GM12878 (cell line): ENCODE measurements at regions not wholly inside any gene's neighbourhood (a gene's known extent, or its start where the extent isn't known, plus 50 kb on each side); places are given as distances from the start of the nearest gene placed in this dataset.

Experiments used
- ATAC-seq: fragments of 200-7000 bp; cut with Tn5 transposase; 3 replicates; pipeline ENCODE4 v1.9.1; 2020; ENCODE audit warnings: mild to moderate bottlenecking, moderate library complexity
- BruUV-seq: library from RNA; stranded (reverse); fragments of 400-500 nt; replicated peaks from 2 replicates; lab custom pipeline; 2021; lab: Mats Ljungman, UMichigan
- CTCF ChIA-PET: fragments of 300-600 bp; sonication (Branson Sonifier 250); formaldehyde crosslinking; extraction: SDS; loops from one replicate; lab custom pipeline; 2021; ENCODE audit warnings: inconsistent platforms; lab: Yijun Ruan, JAX
- POLR2A ChIA-PET: fragments of 350-600 bp; formaldehyde crosslinking; extraction: SDS; loops from one replicate; lab custom pipeline; 2021; ENCODE audit warnings: inconsistent platforms; lab: Charles Lee
- RAD21 ChIA-PET: fragments of 300-600 bp; sonication (Branson Sonifier 250); formaldehyde crosslinking; loops from one replicate; lab custom pipeline; 2023; ENCODE audit warnings: antibody characterized with exemption; ENCODE audit not compliant: unreplicated experiment; lab: Charles Lee
- SMC1A ChIA-PET: fragments of 300-600 bp; sonication (Branson Sonifier 250); formaldehyde crosslinking; loops from one replicate; lab custom pipeline; 2023; ENCODE audit not compliant: unreplicated experiment, uncharacterized antibody; lab: Charles Lee
- DNase-seq: peaks from one replicate; pipeline ENCODE4 v3.0.0-alpha.2; 2011; ENCODE audit warnings: low read depth, low spot score
- FAIRE-seq: peaks from 3 replicates; lab custom pipeline; 2011; peaks lifted over from hg19 to GRCh38; lab: Jason Lieb, UNC
- H2AFZ ChIP-seq: 2 replicates; pipeline ENCODE4 v1.6.0; 2011; ENCODE audit warnings: low read depth, low read length, control low read depth; ENCODE audit not compliant: control insufficient read depth
- H3K27ac ChIP-seq: 2 replicates; pipeline ENCODE4 v1.5.1; 2011; ENCODE audit warnings: control low read depth; ENCODE audit not compliant: control insufficient read depth, insufficient read depth
- H3K27me3 ChIP-seq, 2 experiments: replicated peaks in 1 of 2; 2 replicates each; pipeline versions ENCODE4 v1.6.0 to v1.6.1; 2011; ENCODE audit warnings: low read length in 1 of 2; ENCODE audit not compliant: control insufficient read depth in 2 of 2, insufficient read depth in 2 of 2
- H3K36me3 ChIP-seq, 2 experiments: 2 replicates each; pipeline ENCODE4 v1.5.1; 2011; ENCODE audit warnings: low read length in 1 of 2; ENCODE audit not compliant: control insufficient read depth in 2 of 2, insufficient read depth in 2 of 2
- H3K4me1 ChIP-seq: 2 replicates; pipeline ENCODE4 v1.6.1; 2011; ENCODE audit warnings: mild to moderate bottlenecking, low read length, moderate library complexity, mixed read lengths; ENCODE audit not compliant: control insufficient read depth, insufficient read depth
- H3K4me2 ChIP-seq: 2 replicates; pipeline ENCODE4 v1.6.0; 2011; ENCODE audit warnings: control low read depth; ENCODE audit not compliant: control insufficient read depth, insufficient read depth
- H3K4me3 ChIP-seq: fragments of 200-600 bp; sonication (generic); 2 replicates; pipeline ENCODE4 v1.5.1; 2016
- H3K79me2 ChIP-seq: 2 replicates; pipeline ENCODE4 v1.6.0; 2011; ENCODE audit warnings: low read length; ENCODE audit not compliant: control insufficient read depth, insufficient read depth
- H3K9ac ChIP-seq: 2 replicates; pipeline ENCODE4 v1.8.0; 2011; ENCODE audit warnings: low read length, control low read depth, mixed read lengths; ENCODE audit not compliant: control insufficient read depth, insufficient read depth
- H3K9me3 ChIP-seq: replicated peaks from 3 replicates; pipeline ENCODE4 v1.5.1; 2011; ENCODE audit warnings: mild to moderate bottlenecking, low read length; ENCODE audit not compliant: control insufficient read depth, insufficient read depth
- H4K20me1 ChIP-seq: 2 replicates; pipeline ENCODE4 v1.6.0; 2011; ENCODE audit not compliant: control insufficient read depth, insufficient read depth
- BHLHE40 ChIP-seq, 2 experiments: fragments of 450-650 bp in 1 of 2; IDR thresholded peaks; 2 replicates each; pipeline ENCODE4 v1.6.1; 2011 to 2017; ENCODE audit warnings: low read depth in 2 of 2, borderline replicate concordance in 1 of 2, improper control_type of control experiment in 1 of 2, low read length in 1 of 2, mild to moderate bottlenecking in 1 of 2
- DPF2 ChIP-seq: fragments of 450-650 bp; IDR thresholded peaks from 2 replicates; pipeline ENCODE4 v1.6.1; 2017; ENCODE audit warnings: mild to moderate bottlenecking
- HDAC6 ChIP-seq: fragments of 200-600 bp; sonication (generic); IDR thresholded peaks from one replicate; pipeline ENCODE4 v1.8.0; 2017; ENCODE audit warnings: antibody characterized with exemption; ENCODE audit not compliant: unreplicated experiment
- HSF1 ChIP-seq: fragments of 150-350 bp; IDR thresholded peaks from 2 replicates; pipeline ENCODE4 v1.6.1; 2014; ENCODE audit warnings: mild to moderate bottlenecking, low read depth, low read length
- KLF5 ChIP-seq: fragments of 450-650 bp; IDR thresholded peaks from 2 replicates; pipeline ENCODE4 v1.6.1; 2014; ENCODE audit warnings: mild to moderate bottlenecking; ENCODE audit not compliant: partially characterized antibody
- MAX ChIP-seq: IDR thresholded peaks from 2 replicates; pipeline ENCODE4 v1.6.1; 2012; ENCODE audit warnings: low read depth, low read length, improper control_type of control experiment
- MEF2A ChIP-seq: IDR thresholded peaks from 2 replicates; pipeline ENCODE4 v1.6.1; 2011; ENCODE audit warnings: low read depth, mild to moderate bottlenecking, low read length, moderate library complexity; ENCODE audit not compliant: insufficient read depth
- NFYB ChIP-seq: IDR thresholded peaks from 2 replicates; pipeline ENCODE4 v1.6.1; 2011; ENCODE audit warnings: low read depth, mild to moderate bottlenecking, low read length, improper control_type of control experiment, moderate library complexity; ENCODE audit not compliant: insufficient read depth
- RFX5 ChIP-seq: IDR thresholded peaks from 2 replicates; pipeline ENCODE4 v1.6.1; 2011; ENCODE audit warnings: low read depth, low read length, improper control_type of control experiment
- SKIL ChIP-seq: fragments of 450-650 bp; IDR thresholded peaks from 2 replicates; pipeline ENCODE4 v1.6.1; 2017; ENCODE audit warnings: mild to moderate bottlenecking, low read depth, inconsistent platforms; ENCODE audit not compliant: poor library complexity, severe bottlenecking
- SMAD5 ChIP-seq: IDR thresholded peaks from 2 replicates; pipeline ENCODE4 v1.6.1; 2016; ENCODE audit warnings: antibody characterized with exemption, low read depth
- SMC3 ChIP-seq: IDR thresholded peaks from 2 replicates; pipeline ENCODE4 v1.6.1; 2011; ENCODE audit warnings: low read length, improper control_type of control experiment, borderline replicate concordance
- SREBF2 ChIP-seq: IDR thresholded peaks from 2 replicates; pipeline ENCODE4 v1.6.1; 2012; ENCODE audit warnings: mild to moderate bottlenecking, low read length
- ZBTB40 ChIP-seq: fragments of 450-650 bp; IDR thresholded peaks from 2 replicates; pipeline ENCODE4 v1.6.1; 2016; ENCODE audit warnings: mild to moderate bottlenecking, moderate library complexity, borderline replicate concordance
- ZNF207 ChIP-seq: fragments of 450-650 bp; IDR thresholded peaks from 2 replicates; pipeline ENCODE4 v1.6.1; 2014; ENCODE audit warnings: antibody characterized with exemption, mild to moderate bottlenecking, borderline replicate concordance
- WGBS: methylation state at CpG from one replicate; pipeline ENCODE4 v1.1.6; 2016; ENCODE audit warnings: low lambda C conversion rate; ENCODE audit not compliant: insufficient replicate concordance, insufficient coverage; ENCODE audit errors: missing lambda C conversion rate; 5-methylcytosine and 5-hydroxymethylcytosine counted together
- in situ Hi-C: fragments of 300-500 bp; cut with MboI; formaldehyde crosslinking; loops from 9 replicates; pipeline ENCODE4 v1.14.3; 2018; ENCODE audit warnings: mixed read lengths
- intact Hi-C: fragments of 100-400 bp; cut with micrococcal nuclease; formaldehyde crosslinking; loops from one replicate; pipeline ENCODE4 v1.14.2; 2022; ENCODE audit not compliant: unreplicated experiment

GRCh38 chr2:167616997-167617396 is 630.4 kb downstream of the STK39 start (continued):
- TF ChIP-seq SKIL (no peak), RFX5 (no peak), KLF5 (no peak), MAX (no peak)

GRCh38 chr2:167613471-167613870 is 633.9 kb downstream of the STK39 start:
- WGBS: 0% methylated on average over 1 of the region's 1 CpG
- POLR2A ChIA-PET: no interaction called here
- DNase-seq: no peak
- no peaks in the 10 kb centered on the region for H3K79me2 ChIP-seq
- H3K9me3 ChIP-seq: no peaks in the 10 kb centered on the region
- no peak overlapping the region for H3K4me2 ChIP-seq
- no peak for FAIRE-seq
- SMC1A ChIA-PET: no interaction called here
- in situ Hi-C loops (no loop called here), intact Hi-C loops (no loop called here)
- H3K9ac ChIP-seq: no peak overlapping the region
- RAD21 ChIA-PET: no interaction called here
- H3K27me3 ChIP-seq: no peaks in the 10 kb centered on the region
- H4K20me1 ChIP-seq: no peaks in the 10 kb centered on the region
- CTCF ChIA-PET: no interaction called here
- H3K27ac ChIP-seq: no peak overlapping the region
- no peaks in the 10 kb centered on the region for H3K36me3 ChIP-seq
- BruUV-seq: no TSS peak
- H3K4me3 ChIP-seq: no peak overlapping the region
- no peak overlapping the region for H2AFZ ChIP-seq
- ATAC-seq: no peak
- no peaks in the 10 kb centered on the region for H3K4me1 ChIP-seq
- TF ChIP-seq SMAD5: no peak
- no peak for TF ChIP-seq HSF1
- TF ChIP-seq HDAC6: no peak
- TF ChIP-seq ZBTB40: no peak
- TF ChIP-seq NFYB: no peak
- no peak for TF ChIP-seq SMC3
- TF ChIP-seq DPF2: no peak
- no peak for TF ChIP-seq SREBF2
- TF ChIP-seq ZNF207: no peak
- TF ChIP-seq MAX: no peak
- TF ChIP-seq MEF2A: no peak
- TF ChIP-seq BHLHE40 (IDR thresholded peaks at IDR 0.05; ENCODE audit: borderline replicate concordance in 1 of 2, low read depth in 2 of 2, low read length in 1 of 2): no peak
